GM23248 (cell line): ENCODE measurements at regions not wholly inside any gene's neighbourhood (a gene's known extent, or its start where the extent isn't known, plus 50 kb on each side); places are given as distances from the start of the nearest gene placed in this dataset.

Experiments
- EZH2 ChIP-seq: fragments of 200-600 bp; sonication (generic); IDR thresholded peaks from 2 replicates; pipeline ENCODE4 v1.6.1; 2018; ENCODE audit warnings: antibody characterized with exemption, mild to moderate bottlenecking; ENCODE audit not compliant: insufficient read depth, poor library complexity, severe bottlenecking
- EZH2phosphoT487 ChIP-seq: fragments of 200-600 bp; sonication (generic); IDR thresholded peaks from 2 replicates; pipeline ENCODE4 v1.6.1; 2018; ENCODE audit warnings: antibody characterized with exemption, moderate library complexity, mild to moderate bottlenecking, low read depth; ENCODE audit not compliant: insufficient read depth

DNA sequence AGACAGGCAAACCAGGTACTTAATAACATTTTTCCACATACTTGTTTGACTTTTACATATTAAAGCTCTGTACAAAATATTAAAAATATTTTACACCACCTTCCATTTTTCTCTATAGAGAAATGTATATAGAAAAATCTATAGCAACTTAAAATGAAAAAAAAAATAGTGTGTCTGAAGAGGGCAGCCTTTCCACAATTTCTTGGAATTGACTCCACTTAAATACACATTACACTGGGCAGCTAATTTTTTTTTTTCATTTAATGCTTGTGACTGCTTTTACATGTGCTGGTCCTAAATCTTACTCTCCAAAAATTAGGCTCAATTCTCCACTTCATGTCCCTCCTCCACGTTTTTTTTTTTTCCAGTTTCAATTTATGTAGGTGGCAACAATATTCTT is 427.0 kb upstream of the RBMS3 start:
- no peak for TF ChIP-seq EZH2
- no peak for TF ChIP-seq EZH2phosphoT487
